CD14-positive monocyte (primary cell): ENCODE measurements at regions not wholly inside any gene's neighbourhood (a gene's known extent, or its start where the extent isn't known, plus 50 kb on each side); places are given as distances from the start of the nearest gene placed in this dataset.

Experiments used
- DNase-seq, 3 donors: peaks; one replicate each; pipeline ENCODE4 v3.0.0-alpha.2; 2011 to 2022
- H2AFZ ChIP-seq: 2 replicates; pipeline ENCODE4 v1.6.0; 2012; ENCODE audit warnings: mild to moderate bottlenecking, low read depth, low read length, inconsistent platforms; ENCODE audit not compliant: insufficient read depth, poor library complexity, severe bottlenecking
- H3K27ac ChIP-seq, 2 donors: 1 replicate in 1 of 2; 2 replicates in 1 of 2; pipeline ENCODE4 v1.5.1; 2012 to 2013; ENCODE audit warnings: low read length in 2 of 2, control low read depth in 1 of 2, inconsistent platforms in 1 of 2, low read depth in 1 of 2, mild to moderate bottlenecking in 1 of 2
- H3K27me3 ChIP-seq, 2 donors: one replicate each; pipeline versions ENCODE4 v1.6.0 to v1.6.1; 2011 to 2013; ENCODE audit warnings: low read length in 2 of 2; ENCODE audit not compliant: control insufficient read depth in 2 of 2, insufficient read depth in 2 of 2
- H3K36me3 ChIP-seq, 2 donors: replicated peaks in 1 of 2; 1 replicate in 1 of 2; 2 replicates in 1 of 2; pipeline versions ENCODE4 v1.5.1 to v1.6.1; 2012 to 2013; ENCODE audit warnings: low read length in 2 of 2, control low read depth in 1 of 2, inconsistent platforms in 1 of 2, mild to moderate bottlenecking in 1 of 2; ENCODE audit not compliant: insufficient read depth in 2 of 2, control insufficient read depth in 1 of 2
- H3K4me1 ChIP-seq, 2 donors: 1 replicate in 1 of 2; 2 replicates in 1 of 2; pipeline versions ENCODE4 v1.5.1 to v1.6.1; 2012 to 2013; ENCODE audit warnings: low read length in 2 of 2, control low read depth in 1 of 2, inconsistent platforms in 1 of 2, mild to moderate bottlenecking in 1 of 2, moderate library complexity in 1 of 2; ENCODE audit not compliant: insufficient read depth in 2 of 2, control insufficient read depth in 1 of 2
- H3K4me2 ChIP-seq: replicated peaks from 2 replicates; pipeline ENCODE3; 2012; ENCODE audit warnings: low read length, moderate library complexity, mild to moderate bottlenecking; ENCODE audit not compliant: poor library complexity, severe bottlenecking; ENCODE audit errors: extremely low read depth
- H3K4me3 ChIP-seq, 3 experiments: fragments of 200-600 bp in 1 of 3; sonication (generic) in 1 of 3; replicated peaks in 1 of 3; 1 replicate in 2 of 3; 2 replicates in 1 of 3; pipeline ENCODE4 v1.5.1; 2011 to 2013; ENCODE audit warnings: low read length in 3 of 3, mild to moderate bottlenecking in 3 of 3, control low read depth in 2 of 3, low read depth in 2 of 3, inconsistent platforms in 1 of 3, moderate library complexity in 1 of 3
- H3K79me2 ChIP-seq: 2 replicates; pipeline ENCODE4 v1.6.0; 2012; ENCODE audit warnings: mild to moderate bottlenecking, control low read depth, inconsistent platforms, low read length, moderate library complexity; ENCODE audit not compliant: insufficient read depth
- H3K9ac ChIP-seq: 2 replicates; pipeline ENCODE4 v1.6.0; 2017; ENCODE audit warnings: low read length, mild to moderate bottlenecking; ENCODE audit not compliant: insufficient read depth, poor library complexity, severe bottlenecking
- H3K9me3 ChIP-seq, 2 donors: replicated peaks in 1 of 2; 1 replicate in 1 of 2; 2 replicates in 1 of 2; pipeline versions ENCODE4 v1.5.1 to v1.6.1; 2012 to 2013; ENCODE audit warnings: low read length in 2 of 2, control low read depth in 1 of 2; ENCODE audit not compliant: control insufficient read depth in 1 of 2, insufficient read depth in 1 of 2
- H4K20me1 ChIP-seq: 2 replicates; pipeline ENCODE4 v1.6.0; 2012; ENCODE audit warnings: mild to moderate bottlenecking, low read length, control low read depth, moderate library complexity; ENCODE audit not compliant: insufficient read depth
- H3K27ac Mint-ChIP-seq, 7 donors: one replicate each; pipeline ENCODE4 v1.8.0; 2020; ENCODE audit warnings: mild to moderate bottlenecking in 7 of 7, mixed read lengths in 7 of 7, moderate library complexity in 6 of 7, inconsistent platforms in 2 of 7
- H3K27me3 Mint-ChIP-seq, 3 donors: one replicate each; pipeline ENCODE4 v1.8.0; 2021 to 2022; ENCODE audit warnings: low read depth in 3 of 3, mild to moderate bottlenecking in 3 of 3, mixed read lengths in 3 of 3, moderate library complexity in 3 of 3, inconsistent platforms in 1 of 3
- H3K36me3 Mint-ChIP-seq, 2 donors: one replicate each; pipeline ENCODE4 v1.8.0; 2020; ENCODE audit warnings: mixed read lengths in 2 of 2, inconsistent platforms in 1 of 2, mild to moderate bottlenecking in 1 of 2
- H3K4me1 Mint-ChIP-seq: one replicate; pipeline ENCODE4 v1.8.0; 2020; ENCODE audit warnings: mild to moderate bottlenecking, mixed read lengths
- H3K4me3 Mint-ChIP-seq, 2 donors: one replicate each; pipeline ENCODE4 v1.8.0; 2020; ENCODE audit warnings: mild to moderate bottlenecking in 2 of 2, mixed read lengths in 2 of 2, moderate library complexity in 1 of 2
- H3K9me3 Mint-ChIP-seq, 7 donors: one replicate each; pipeline ENCODE4 v1.8.0; 2020 to 2022; ENCODE audit warnings: mixed read lengths in 7 of 7, mild to moderate bottlenecking in 6 of 7, moderate library complexity in 6 of 7, inconsistent platforms in 2 of 7
- WGBS: methylation state at CpG from one replicate; pipeline ENCODE4 v1.1.5; 2013; ENCODE audit warnings: missing lambda C conversion rate; ENCODE audit not compliant: insufficient coverage; 5-methylcytosine and 5-hydroxymethylcytosine counted together
- intact Hi-C, 2 donors: fragments of 100-400 bp; cut with micrococcal nuclease; formaldehyde crosslinking; loops; one replicate each; pipeline versions ENCODE4 v1.15.0 to v1.15.1; 2023
- TF ChIP-seq, protein P1 (sequence below): fragments of 200-600 bp; IDR thresholded peaks from one replicate; pipeline ENCODE4 v1.8.0; 2022; ENCODE audit warnings: antibody characterized with exemption, mild to moderate bottlenecking

- no peaks in the 10 kb centered on the region for H3K9me3 ChIP-seq
- H3K4me1 Mint-ChIP-seq, result no peaks in the 10 kb centered on the region
- no peak overlapping the region for H3K27ac ChIP-seq
- H3K27ac Mint-ChIP-seq, result no peak overlapping the region
- H3K9ac ChIP-seq, result no peak overlapping the region
- no peaks in the 10 kb centered on the region for H3K36me3 Mint-ChIP-seq
- H3K4me1 ChIP-seq, result no peaks in the 10 kb centered on the region
- H3K4me3 Mint-ChIP-seq, result no peak overlapping the region
- H3K79me2 ChIP-seq, result no peaks in the 10 kb centered on the region
- no peaks in the 10 kb centered on the region for H4K20me1 ChIP-seq
- H3K36me3 ChIP-seq, result no peaks in the 10 kb centered on the region
- H3K4me2 ChIP-seq, result no peak overlapping the region
- no peak for DNase-seq
- H3K27me3 ChIP-seq, result no peaks in the 10 kb centered on the region
- no peak overlapping the region for H3K4me3 ChIP-seq
- no peak overlapping the region for H2AFZ ChIP-seq
- intact Hi-C loops, result no loop called here
- H3K9me3 Mint-ChIP-seq, result peaks cover 0 to 3% (median 2%) of the 10 kb centered on the region in 7 donors
- H3K27me3 Mint-ChIP-seq, result no peaks in the 10 kb centered on the region
- TF ChIP-seq, protein P1, sequence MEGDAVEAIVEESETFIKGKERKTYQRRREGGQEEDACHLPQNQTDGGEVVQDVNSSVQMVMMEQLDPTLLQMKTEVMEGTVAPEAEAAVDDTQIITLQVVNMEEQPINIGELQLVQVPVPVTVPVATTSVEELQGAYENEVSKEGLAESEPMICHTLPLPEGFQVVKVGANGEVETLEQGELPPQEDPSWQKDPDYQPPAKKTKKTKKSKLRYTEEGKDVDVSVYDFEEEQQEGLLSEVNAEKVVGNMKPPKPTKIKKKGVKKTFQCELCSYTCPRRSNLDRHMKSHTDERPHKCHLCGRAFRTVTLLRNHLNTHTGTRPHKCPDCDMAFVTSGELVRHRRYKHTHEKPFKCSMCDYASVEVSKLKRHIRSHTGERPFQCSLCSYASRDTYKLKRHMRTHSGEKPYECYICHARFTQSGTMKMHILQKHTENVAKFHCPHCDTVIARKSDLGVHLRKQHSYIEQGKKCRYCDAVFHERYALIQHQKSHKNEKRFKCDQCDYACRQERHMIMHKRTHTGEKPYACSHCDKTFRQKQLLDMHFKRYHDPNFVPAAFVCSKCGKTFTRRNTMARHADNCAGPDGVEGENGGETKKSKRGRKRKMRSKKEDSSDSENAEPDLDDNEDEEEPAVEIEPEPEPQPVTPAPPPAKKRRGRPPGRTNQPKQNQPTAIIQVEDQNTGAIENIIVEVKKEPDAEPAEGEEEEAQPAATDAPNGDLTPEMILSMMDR, result no peak
These were observed 128.4 kb downstream of the ARL4A start for GRCh38 chr7:12815871-12816270.

DNA sequence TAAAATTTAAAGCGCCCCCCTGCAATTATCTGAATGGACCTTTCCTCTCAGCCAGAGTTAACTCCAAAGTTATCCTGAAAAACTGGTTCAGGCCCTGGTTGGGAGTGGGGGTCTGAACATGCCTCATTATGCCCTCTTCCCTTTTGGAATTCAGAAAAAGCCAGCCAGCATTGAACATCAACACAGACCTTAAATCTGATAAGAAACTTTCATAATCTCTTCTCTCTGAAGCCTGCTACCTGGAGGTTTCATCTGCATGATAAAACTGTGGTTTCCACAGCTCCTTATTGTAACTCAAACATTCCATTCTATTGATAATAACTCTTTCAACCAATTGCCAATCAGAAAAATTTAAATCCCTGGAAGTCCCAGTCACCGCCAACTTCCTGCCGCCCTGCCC is 133.3 kb downstream of the ARL4A start:
- TF ChIP-seq, protein P1, result no peak
- H3K4me3 ChIP-seq, result no peak overlapping the region
- Mint-ChIP-seq H3K4me1 (no peaks in the 10 kb centered on the region), H3K36me3 (no peaks in the 10 kb centered on the region), H3K27ac (no peak overlapping the region), H3K4me3 (no peak overlapping the region), H3K9me3 (peaks cover 0 to 3% (median 0%) of the 10 kb centered on the region in 7 donors), H3K27me3 (peaks cover 0 to 2% (median 2%) of the 10 kb centered on the region in 3 donors)
- no peaks in the 10 kb centered on the region for H3K27me3 ChIP-seq
- no peak overlapping the region for H3K4me2 ChIP-seq
- no peaks in the 10 kb centered on the region for H3K9me3 ChIP-seq
- no peak overlapping the region for H2AFZ ChIP-seq
- H3K27ac ChIP-seq, result no peak overlapping the region
- no CpG with 5 or more reads among the region's 3 CpGs for WGBS
- H3K79me2 ChIP-seq, result no peaks in the 10 kb centered on the region
- no peak for DNase-seq
- H3K4me1 ChIP-seq, result no peaks in the 10 kb centered on the region
- H3K36me3 ChIP-seq, result no peaks in the 10 kb centered on the region
- no peaks in the 10 kb centered on the region for H4K20me1 ChIP-seq
- intact Hi-C loops, result no loop called here
- H3K9ac ChIP-seq, result no peak overlapping the region
